GM23248 (cell line): ENCODE measurements at regions not wholly inside any gene's neighbourhood (a gene's known extent, or its start where the extent isn't known, plus 50 kb on each side); places are given as distances from the start of the nearest gene placed in this dataset.

ENCODE experiments used
- EZH2 ChIP-seq: fragments of 200-600 bp; sonication (generic); IDR thresholded peaks from 2 replicates; pipeline ENCODE4 v1.6.1; 2018; ENCODE audit warnings: antibody characterized with exemption, mild to moderate bottlenecking; ENCODE audit not compliant: insufficient read depth, poor library complexity, severe bottlenecking
- EZH2phosphoT487 ChIP-seq: fragments of 200-600 bp; sonication (generic); IDR thresholded peaks from 2 replicates; pipeline ENCODE4 v1.6.1; 2018; ENCODE audit warnings: antibody characterized with exemption, moderate library complexity, mild to moderate bottlenecking, low read depth; ENCODE audit not compliant: insufficient read depth

- TF ChIP-seq EZH2 (no peak), EZH2phosphoT487 (no peak)
These were observed 161.6 kb downstream of the FBXO15 start for GRCh38 chr18:73985855-73986625.
